ENCODE measurements at regions not wholly inside any gene's neighbourhood (a gene's known extent, or its start where the extent isn't known, plus 50 kb on each side); places are given as distances from the start of the nearest gene placed in this dataset.
"Not testable (repeated sequence)": the region's sequence is repeated elsewhere in the genome, so short reads cannot be mapped to it uniquely, and the experiment has no call there.

GRCh38 chr12:131343436-131343835 is 367.5 kb upstream of the SFSWAP start:
- not testable (repeated sequence) for TF ChIP-seq POLR2A (IDR thresholded peaks at IDR 0.05; ENCODE audit: low read depth, low read length); POLR2AphosphoS5 (IDR thresholded peaks at IDR 0.05; ENCODE audit: low read depth, low read length); TAF1 (IDR thresholded peaks at IDR 0.05; ENCODE audit: borderline replicate concordance, low read depth, low read length)

Measured in GM12892 (cell line).